ENCODE measurements at regions not wholly inside any gene's neighbourhood (a gene's known extent, or its start where the extent isn't known, plus 50 kb on each side); places are given as distances from the start of the nearest gene placed in this dataset.

- no peak for DNase-seq
- 62 to 83% (median 75%) methylated on average over 1 of the region's 1 CpG for WGBS, 4 donors
- no peaks in the 10 kb centered on the region for H3K36me3 ChIP-seq
- intact Hi-C loops (cut with DNase I) = no loop called here
- H3K27ac ChIP-seq = no peak overlapping the region
- ATAC-seq = no peak
- no peaks in the 10 kb centered on the region for H3K27me3 ChIP-seq
- H3K9me3 ChIP-seq = no peaks in the 10 kb centered on the region
- no peak overlapping the region for H3K4me3 ChIP-seq
- H3K4me1 ChIP-seq = no peaks in the 10 kb centered on the region
- TF ChIP-seq POLR2A (IDR thresholded peaks at IDR 0.05) (no peak), CTCF (IDR thresholded peaks at IDR 0.05) (no peak)
Observed at GRCh38 chr3:5806192-5806591, 618.7 kb downstream of the EDEM1 start.

- ATAC-seq (no peak), DNase-seq (no peak)
- Histone ChIP-seq H3K27ac (no peak overlapping the region), H3K36me3 (no peaks in the 10 kb centered on the region), H3K27me3 (no peaks in the 10 kb centered on the region), H3K9me3 (no peaks in the 10 kb centered on the region), H3K4me1 (no peaks in the 10 kb centered on the region), H3K4me3 (no peak overlapping the region)
- TF ChIP-seq CTCF (IDR thresholded peaks at IDR 0.05) (no peak), POLR2A (IDR thresholded peaks at IDR 0.05) (no peak)
- intact Hi-C loops (cut with DNase I) = no loop called here
- WGBS, 4 donors = 40 to 45% (median 44%) methylated on average over 9 of the region's 9 CpGs
Observed at GRCh38 chr3:5809586-5810246, 622.2 kb downstream of the EDEM1 start.

GRCh38 chr3:5811016-5811415, 623.5 kb downstream of the EDEM1 start:
- Histone ChIP-seq H3K27ac (no peak overlapping the region), H3K4me1 (no peaks in the 10 kb centered on the region), H3K9me3 (no peaks in the 10 kb centered on the region), H3K4me3 (no peak overlapping the region), H3K27me3 (no peaks in the 10 kb centered on the region), H3K36me3 (no peaks in the 10 kb centered on the region)
- no peak for TF ChIP-seq POLR2A (IDR thresholded peaks at IDR 0.05)
- no peak for TF ChIP-seq CTCF (IDR thresholded peaks at IDR 0.05)
- WGBS, 4 donors = 54 to 72% (median 71%) methylated on average over 3 of the region's 3 CpGs
- ATAC-seq (no peak), DNase-seq (no peak)
- intact Hi-C loops (cut with DNase I) = no loop called here

DNA sequence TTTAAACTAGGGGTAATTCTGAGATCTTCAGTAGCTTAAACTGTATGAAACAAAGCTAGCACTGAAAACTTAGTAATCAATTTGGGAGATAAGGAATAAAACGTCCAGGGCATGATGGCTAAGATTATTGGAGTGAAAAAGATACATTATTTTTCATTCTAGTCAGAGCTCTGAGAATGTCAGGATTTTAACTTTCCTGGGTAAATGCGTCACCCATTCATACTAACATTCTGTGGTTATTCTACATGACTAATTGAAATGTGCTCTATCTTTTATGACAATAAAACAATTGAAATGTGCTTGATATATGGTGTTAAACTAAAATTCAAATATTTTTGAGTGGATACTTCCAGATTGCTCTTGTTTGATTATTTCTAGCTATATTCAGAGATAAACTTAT, 626.0 kb downstream of the EDEM1 start:
- intact Hi-C loops (cut with DNase I) = no loop called here
- H3K27me3 ChIP-seq = no peaks in the 10 kb centered on the region
- no peaks in the 10 kb centered on the region for H3K4me1 ChIP-seq
- no peak overlapping the region for H3K4me3 ChIP-seq
- WGBS, 4 donors = 31 to 38% (median 33%) methylated on average over 2 of the region's 2 CpGs
- no peaks in the 10 kb centered on the region for H3K36me3 ChIP-seq
- TF ChIP-seq POLR2A (IDR thresholded peaks at IDR 0.05) = no peak
- TF ChIP-seq CTCF (IDR thresholded peaks at IDR 0.05) = no peak
- ATAC-seq = no peak
- H3K9me3 ChIP-seq = no peaks in the 10 kb centered on the region
- H3K27ac ChIP-seq = no peak overlapping the region
- no peak for DNase-seq
